Activated T-cell treated with anti-CD3 and anti-CD28 coated beads, Interleukin-2, amount 50 U/mL, for 72 hours (primary cell): ENCODE measurements at regions not wholly inside any gene's neighbourhood (a gene's known extent, or its start where the extent isn't known, plus 50 kb on each side); places are given as distances from the start of the nearest gene placed in this dataset.

Experiments
- ATAC-seq, 2 donors: fragments of 150-1000 bp; cut with Tn5 transposase; replicated peaks in 1 of 2; 2 replicates each; pipeline ENCODE4 v1.10.0; 2021; ENCODE audit warnings: moderate library complexity in 2 of 2, mild to moderate bottlenecking in 1 of 2
- DNase-seq, 2 donors: peaks; one replicate each; pipeline ENCODE4 v3.0.0; 2021 to 2022; ENCODE audit warnings: mixed read lengths in 1 of 2
- H3K27ac Mint-ChIP-seq: one replicate; pipeline ENCODE4 v1.8.0; 2022; ENCODE audit warnings: mild to moderate bottlenecking, moderate library complexity, mixed read lengths
- H3K27me3 Mint-ChIP-seq: one replicate; pipeline ENCODE4 v1.8.0; 2022; ENCODE audit warnings: low read depth, mixed read lengths
- H3K36me3 Mint-ChIP-seq, 2 donors: one replicate each; pipeline ENCODE4 v1.8.0; 2022; ENCODE audit warnings: mixed read lengths in 2 of 2, mild to moderate bottlenecking in 1 of 2; ENCODE audit not compliant: insufficient read depth in 2 of 2
- H3K4me1 Mint-ChIP-seq: one replicate; pipeline ENCODE4 v1.8.0; 2022; ENCODE audit warnings: low read depth, mixed read lengths
- H3K4me3 Mint-ChIP-seq, 2 donors: one replicate each; pipeline ENCODE4 v1.8.0; 2022; ENCODE audit warnings: mild to moderate bottlenecking in 2 of 2, mixed read lengths in 2 of 2, moderate library complexity in 2 of 2
- H3K9me3 Mint-ChIP-seq, 2 donors: one replicate each; pipeline ENCODE4 v1.8.0; 2022; ENCODE audit warnings: mixed read lengths in 2 of 2

GRCh38 chr3:73685061-73685460, 60.3 kb upstream of the PDZRN3 start:
- no peak for ATAC-seq
- Mint-ChIP-seq H3K9me3 (peaks cover 0 to 2% of the 10 kb centered on the region in 2 donors), H3K27me3 (no peaks in the 10 kb centered on the region), H3K4me1 (no peaks in the 10 kb centered on the region), H3K27ac (no peak overlapping the region), H3K4me3 (no peak overlapping the region), H3K36me3 (no peaks in the 10 kb centered on the region)
- no peak for DNase-seq

GRCh38 chr3:73683706-73684105, 59.0 kb upstream of the PDZRN3 start:
- Mint-ChIP-seq H3K27me3 (no peaks in the 10 kb centered on the region), H3K4me1 (no peaks in the 10 kb centered on the region), H3K27ac (no peak overlapping the region), H3K4me3 (no peak overlapping the region), H3K9me3 (peaks cover 0 to 2% of the 10 kb centered on the region in 2 donors), H3K36me3 (no peaks in the 10 kb centered on the region)
- ATAC-seq, result no peak
- DNase-seq, result no peak

- no peak overlapping the region for H3K27ac Mint-ChIP-seq
- H3K9me3 Mint-ChIP-seq, result peaks cover 0 to 2% of the 10 kb centered on the region in 2 donors
- no peaks in the 10 kb centered on the region for H3K4me1 Mint-ChIP-seq
- no peaks in the 10 kb centered on the region for H3K36me3 Mint-ChIP-seq
- ATAC-seq, result no peak
- no peaks in the 10 kb centered on the region for H3K27me3 Mint-ChIP-seq
- no peak overlapping the region for H3K4me3 Mint-ChIP-seq
- DNase-seq, result no peak
Observed at GRCh38 chr3:73681610-73682009, 56.9 kb upstream of the PDZRN3 start.

GRCh38 chr3:73681198-73681597, 56.5 kb upstream of the PDZRN3 start:
- H3K27me3 Mint-ChIP-seq, result no peaks in the 10 kb centered on the region
- no peaks in the 10 kb centered on the region for H3K36me3 Mint-ChIP-seq
- ATAC-seq (no peak), DNase-seq (no peak)
- peaks cover 0 to 2% of the 10 kb centered on the region in 2 donors for H3K9me3 Mint-ChIP-seq
- no peak overlapping the region for H3K27ac Mint-ChIP-seq
- no peak overlapping the region for H3K4me3 Mint-ChIP-seq
- no peaks in the 10 kb centered on the region for H3K4me1 Mint-ChIP-seq

GRCh38 chr3:73680391-73681095, 55.8 kb upstream of the PDZRN3 start:
- H3K27ac Mint-ChIP-seq, result no peak overlapping the region
- H3K9me3 Mint-ChIP-seq, result peaks cover 0 to 2% of the 10 kb centered on the region in 2 donors
- ATAC-seq (no peak), DNase-seq (no peak)
- no peaks in the 10 kb centered on the region for H3K36me3 Mint-ChIP-seq
- H3K4me3 Mint-ChIP-seq, result no peak overlapping the region
- H3K27me3 Mint-ChIP-seq, result no peaks in the 10 kb centered on the region
- no peaks in the 10 kb centered on the region for H3K4me1 Mint-ChIP-seq

- no peak overlapping the region for H3K4me3 Mint-ChIP-seq
- no peaks in the 10 kb centered on the region for H3K27me3 Mint-ChIP-seq
- no peak overlapping the region for H3K27ac Mint-ChIP-seq
- ATAC-seq, result no peak
- H3K4me1 Mint-ChIP-seq, result no peaks in the 10 kb centered on the region
- no peaks in the 10 kb centered on the region for H3K36me3 Mint-ChIP-seq
- H3K9me3 Mint-ChIP-seq, result peaks cover 2 to 4% of the 10 kb centered on the region in 2 donors
- no peak for DNase-seq
Observed at GRCh38 chr3:73677336-73678024, 52.7 kb upstream of the PDZRN3 start.
